ENCODE measurements at regions not wholly inside any gene's neighbourhood (a gene's known extent, or its start where the extent isn't known, plus 50 kb on each side); places are given as distances from the start of the nearest gene placed in this dataset.

DNA sequence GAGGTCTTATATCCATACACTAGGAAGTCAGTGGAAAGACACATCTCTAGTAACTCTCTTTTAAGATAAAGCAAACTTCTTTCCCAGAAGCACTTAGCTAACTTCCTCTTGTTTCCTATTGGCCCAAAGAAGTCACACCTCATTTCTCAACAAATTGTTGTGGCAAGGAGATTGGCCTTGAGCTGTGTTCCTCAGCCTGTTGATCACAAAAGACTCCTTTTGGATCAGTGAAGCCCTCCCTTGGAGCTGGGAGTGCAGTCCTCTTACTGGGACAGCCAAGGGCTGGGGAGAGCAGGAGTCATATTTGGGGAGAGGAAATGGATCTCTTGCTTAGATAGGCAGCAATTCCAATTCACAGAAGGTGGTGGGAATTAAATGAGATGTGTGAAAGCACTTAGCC is 51.2 kb upstream of the DAPL1 start:
- TF ChIP-seq, protein P1, sequence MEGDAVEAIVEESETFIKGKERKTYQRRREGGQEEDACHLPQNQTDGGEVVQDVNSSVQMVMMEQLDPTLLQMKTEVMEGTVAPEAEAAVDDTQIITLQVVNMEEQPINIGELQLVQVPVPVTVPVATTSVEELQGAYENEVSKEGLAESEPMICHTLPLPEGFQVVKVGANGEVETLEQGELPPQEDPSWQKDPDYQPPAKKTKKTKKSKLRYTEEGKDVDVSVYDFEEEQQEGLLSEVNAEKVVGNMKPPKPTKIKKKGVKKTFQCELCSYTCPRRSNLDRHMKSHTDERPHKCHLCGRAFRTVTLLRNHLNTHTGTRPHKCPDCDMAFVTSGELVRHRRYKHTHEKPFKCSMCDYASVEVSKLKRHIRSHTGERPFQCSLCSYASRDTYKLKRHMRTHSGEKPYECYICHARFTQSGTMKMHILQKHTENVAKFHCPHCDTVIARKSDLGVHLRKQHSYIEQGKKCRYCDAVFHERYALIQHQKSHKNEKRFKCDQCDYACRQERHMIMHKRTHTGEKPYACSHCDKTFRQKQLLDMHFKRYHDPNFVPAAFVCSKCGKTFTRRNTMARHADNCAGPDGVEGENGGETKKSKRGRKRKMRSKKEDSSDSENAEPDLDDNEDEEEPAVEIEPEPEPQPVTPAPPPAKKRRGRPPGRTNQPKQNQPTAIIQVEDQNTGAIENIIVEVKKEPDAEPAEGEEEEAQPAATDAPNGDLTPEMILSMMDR (IDR thresholded peaks at IDR 0.05) = no peak
- no peak for TF ChIP-seq ZFX (IDR thresholded peaks at IDR 0.05; ENCODE audit: borderline replicate concordance)

Data from 22Rv1 (cell line).